Body of pancreas (tissue), 4 donors: ENCODE measurements at regions not wholly inside any gene's neighbourhood (a gene's known extent, or its start where the extent isn't known, plus 50 kb on each side); places are given as distances from the start of the nearest gene placed in this dataset.

ENCODE experiments used
- ATAC-seq: fragments of 150-250 bp; one replicate; pipeline ENCODE4 v1.9.1; 2016
- DNase-seq, 4 donors: peaks; one replicate each; pipeline ENCODE4 v3.0.0-alpha.2; 2019
- H3K27ac ChIP-seq, 4 donors: fragments of 200-600 bp; sonication (generic); 1 replicate in 3 of 4; 2 replicates in 1 of 4; pipeline versions ENCODE4 v1.5.1 to v1.6.1; 2016 to 2019; ENCODE audit warnings: mild to moderate bottlenecking in 1 of 4, mixed read lengths in 1 of 4, moderate library complexity in 1 of 4
- H3K27me3 ChIP-seq, 2 donors: fragments of 200-600 bp; sonication (generic); one replicate each; pipeline ENCODE4 v1.6.0; 2016; ENCODE audit warnings: mild to moderate bottlenecking in 1 of 2
- H3K36me3 ChIP-seq, 2 donors: fragments of 200-600 bp; sonication (generic); replicated peaks in 1 of 2; 2 replicates each; pipeline ENCODE4 v1.5.1; 2016; ENCODE audit warnings: low read depth in 2 of 2; ENCODE audit not compliant: insufficient read depth in 1 of 2
- H3K4me1 ChIP-seq: fragments of 200-600 bp; sonication (generic); one replicate; pipeline ENCODE4 v1.6.0; 2016
- H3K4me3 ChIP-seq, 2 donors: fragments of 200-600 bp; sonication (generic); 1 replicate in 1 of 2; 2 replicates in 1 of 2; pipeline ENCODE4 v1.5.1; 2016 to 2019
- H3K9me3 ChIP-seq, 3 donors: fragments of 200-600 bp; sonication (generic); 1 replicate in 2 of 3; 2 replicates in 1 of 3; pipeline ENCODE4 v1.5.1; 2016
- CTCF ChIP-seq, 7 experiments: fragments of 450-650 bp in 4 of 7; fragments of 200-600 bp in 3 of 7; sonication (generic) in 3 of 7; IDR thresholded peaks; one replicate each; pipeline ENCODE4 v1.5.1; 2016 to 2019; ENCODE audit warnings: antibody characterized with exemption in 7 of 7
- POLR2A ChIP-seq, 3 donors: fragments of 450-650 bp; IDR thresholded peaks; one replicate each; pipeline ENCODE4 v1.6.1; 2016; ENCODE audit warnings: antibody characterized with exemption in 3 of 3, mild to moderate bottlenecking in 2 of 3
- WGBS, 2 donors: methylation state at CpG; one replicate each; pipeline ENCODE4 v1.1.5; 2017; 5-methylcytosine and 5-hydroxymethylcytosine counted together
- intact Hi-C: fragments of 100-400 bp; cut with DNase I; formaldehyde crosslinking; loops from one replicate; pipeline ENCODE4 v1.15.1; 2023

- DNase-seq (no peak), ATAC-seq (no peak)
- H3K9me3 ChIP-seq: no peaks in the 10 kb centered on the region
- no peak overlapping the region for H3K27ac ChIP-seq
- H3K4me1 ChIP-seq: no peaks in the 10 kb centered on the region
- intact Hi-C loops: no loop called here
- H3K4me3 ChIP-seq: no peak overlapping the region
- TF ChIP-seq POLR2A (IDR thresholded peaks at IDR 0.05): no peak
- TF ChIP-seq CTCF (IDR thresholded peaks at IDR 0.05): no peak
- no peaks in the 10 kb centered on the region for H3K36me3 ChIP-seq
- WGBS, 2 donors: 85% methylated on average over 9 of the region's 9 CpGs
- no peaks in the 10 kb centered on the region for H3K27me3 ChIP-seq
Measured at GRCh38 chr18:46356278-46357033, 252.3 kb downstream of the HAUS1 start.

GRCh38 chr18:46360102-46360699, 256.0 kb downstream of the HAUS1 start:
- H3K27me3 ChIP-seq: no peaks in the 10 kb centered on the region
- no peak for ATAC-seq
- H3K9me3 ChIP-seq: no peaks in the 10 kb centered on the region
- no peak overlapping the region for H3K27ac ChIP-seq
- intact Hi-C loops: no loop called here
- no peaks in the 10 kb centered on the region for H3K36me3 ChIP-seq
- no peak overlapping the region for H3K4me3 ChIP-seq
- no peaks in the 10 kb centered on the region for H3K4me1 ChIP-seq
- TF ChIP-seq CTCF (IDR thresholded peaks at IDR 0.05) (no peak), POLR2A (IDR thresholded peaks at IDR 0.05) (no peak)
- no peak for DNase-seq
- WGBS, 2 donors: 69 to 92% methylated on average over 4 of the region's 4 CpGs

- ATAC-seq (no peak), DNase-seq (no peak)
- Histone ChIP-seq H3K4me1 (no peaks in the 10 kb centered on the region), H3K27me3 (no peaks in the 10 kb centered on the region), H3K9me3 (no peaks in the 10 kb centered on the region), H3K4me3 (no peak overlapping the region), H3K36me3 (no peaks in the 10 kb centered on the region), H3K27ac (no peak overlapping the region)
- TF ChIP-seq POLR2A (IDR thresholded peaks at IDR 0.05): no peak
- TF ChIP-seq CTCF (IDR thresholded peaks at IDR 0.05): no peak
- intact Hi-C loops: no loop called here
- 55 to 74% methylated on average over 3 of the region's 3 CpGs for WGBS, 2 donors
Measured at GRCh38 chr18:46360866-46361265, 256.7 kb downstream of the HAUS1 start.

- Histone ChIP-seq H3K4me1 (no peaks in the 10 kb centered on the region), H3K27ac (no peak overlapping the region), H3K4me3 (no peak overlapping the region), H3K27me3 (no peaks in the 10 kb centered on the region), H3K9me3 (no peaks in the 10 kb centered on the region), H3K36me3 (no peaks in the 10 kb centered on the region)
- intact Hi-C loops: no loop called here
- TF ChIP-seq CTCF (IDR thresholded peaks at IDR 0.05): no peak
- TF ChIP-seq POLR2A (IDR thresholded peaks at IDR 0.05): no peak
- DNase-seq: no peak
- no peak for ATAC-seq
- 81 to 96% methylated on average over 4 of the region's 4 CpGs for WGBS, 2 donors
Measured at GRCh38 chr18:46362533-46362932, 258.3 kb downstream of the HAUS1 start.

GRCh38 chr18:46364048-46364447, 259.9 kb downstream of the HAUS1 start:
- TF ChIP-seq POLR2A (IDR thresholded peaks at IDR 0.05): no peak
- no peak for TF ChIP-seq CTCF (IDR thresholded peaks at IDR 0.05)
- 80 to 94% methylated on average over 5 of the region's 5 CpGs for WGBS, 2 donors
- no peak overlapping the region for H3K27ac ChIP-seq
- H3K4me3 ChIP-seq: no peak overlapping the region
- intact Hi-C loops: no loop called here
- H3K9me3 ChIP-seq: no peaks in the 10 kb centered on the region
- H3K4me1 ChIP-seq: no peaks in the 10 kb centered on the region
- H3K27me3 ChIP-seq: no peaks in the 10 kb centered on the region
- ATAC-seq: no peak
- no peaks in the 10 kb centered on the region for H3K36me3 ChIP-seq
- DNase-seq: no peak
